OCI-LY7 (cell line): ENCODE measurements at regions not wholly inside any gene's neighbourhood (a gene's known extent, or its start where the extent isn't known, plus 50 kb on each side); places are given as distances from the start of the nearest gene placed in this dataset.

ENCODE experiments used
- CTCF ChIP-seq: fragments of 200-600 bp; sonication (generic); conservative IDR thresholded peaks from 2 replicates; pipeline ENCODE4 v1.5.1; 2014; ENCODE audit warnings: mild to moderate bottlenecking, antibody characterized with exemption, low read length, moderate library complexity, mixed read lengths
- EZH2phosphoT487 ChIP-seq: fragments of 200-600 bp; sonication (generic); IDR thresholded peaks from 2 replicates; pipeline ENCODE4 v1.6.1; 2018; ENCODE audit warnings: low read depth, borderline replicate concordance, mild to moderate bottlenecking, mixed run types, antibody characterized with exemption, low read length, moderate library complexity, mixed read lengths

- TF ChIP-seq CTCF (no peak), EZH2phosphoT487 (no peak)
Measured at GRCh38 chr2:187117483-187117882, 268.5 kb upstream of the ZSWIM2 start.
